GM08714 (cell line): ENCODE measurements at regions not wholly inside any gene's neighbourhood (a gene's known extent, or its start where the extent isn't known, plus 50 kb on each side); places are given as distances from the start of the nearest gene placed in this dataset.
"Not testable (repeated sequence)": the region's sequence is repeated elsewhere in the genome, so short reads cannot be mapped to it uniquely, and the experiment has no call there.

Experiments used
- H3K4me3 ChIP-seq: fragments of 200-500 bp; sonication (Bioruptor generic); 2 replicates; pipeline ENCODE4 v1.5.1; 2014; ENCODE audit warnings: mild to moderate bottlenecking, low read length, inconsistent platforms
- ZNF274 ChIP-seq: IDR thresholded peaks from 2 replicates; pipeline ENCODE4 v1.6.1; 2012; ENCODE audit warnings: mild to moderate bottlenecking, low read depth, low read length

- H3K4me3 ChIP-seq = no peak overlapping the region
- TF ChIP-seq ZNF274 = no peak
Observed at GRCh38 chr18:71238974-71239624, 950.3 kb downstream of the SOCS6 start.

- H3K4me3 ChIP-seq = no peak overlapping the region
- TF ChIP-seq ZNF274 = no peak
Observed at GRCh38 chr18:71237641-71238040, 948.8 kb downstream of the SOCS6 start.

GRCh38 chr18:71233177-71233576, 944.3 kb downstream of the SOCS6 start:
- no peak for TF ChIP-seq ZNF274
- no peak overlapping the region for H3K4me3 ChIP-seq

- no peak for TF ChIP-seq ZNF274
- no peak overlapping the region for H3K4me3 ChIP-seq
Observed at GRCh38 chr18:71223486-71223885, 934.6 kb downstream of the SOCS6 start.

GRCh38 chr18:71221405-71221804, 932.6 kb downstream of the SOCS6 start:
- no peak overlapping the region for H3K4me3 ChIP-seq
- no peak for TF ChIP-seq ZNF274

GRCh38 chr18:71212739-71213138, 923.9 kb downstream of the SOCS6 start:
- not testable (repeated sequence) for H3K4me3 ChIP-seq

GRCh38 chr18:71212222-71212621, 923.4 kb downstream of the SOCS6 start:
- H3K4me3 ChIP-seq = no peak overlapping the region
- TF ChIP-seq ZNF274 = no peak

GRCh38 chr18:71209944-71210343, 921.1 kb downstream of the SOCS6 start:
- no peak for TF ChIP-seq ZNF274
- H3K4me3 ChIP-seq = no peak overlapping the region

GRCh38 chr18:71194438-71194837, 905.6 kb downstream of the SOCS6 start:
- TF ChIP-seq ZNF274 = no peak
- H3K4me3 ChIP-seq = no peak overlapping the region

- H3K4me3 ChIP-seq = no peak overlapping the region
- no peak for TF ChIP-seq ZNF274
Observed at GRCh38 chr18:71189581-71189980, 900.7 kb downstream of the SOCS6 start.

GRCh38 chr18:71168557-71169145, 879.8 kb downstream of the SOCS6 start:
- TF ChIP-seq ZNF274 = no peak
- H3K4me3 ChIP-seq = no peak overlapping the region

GRCh38 chr18:71136487-71136886, 847.6 kb downstream of the SOCS6 start:
- no peak overlapping the region for H3K4me3 ChIP-seq
- TF ChIP-seq ZNF274 = no peak

- H3K4me3 ChIP-seq = no peak overlapping the region
- TF ChIP-seq ZNF274 = no peak
Observed at GRCh38 chr18:71134122-71134521, 845.3 kb downstream of the SOCS6 start.

GRCh38 chr18:71131918-71132317, 843.1 kb downstream of the SOCS6 start:
- TF ChIP-seq ZNF274 = no peak
- no peak overlapping the region for H3K4me3 ChIP-seq

- no peak overlapping the region for H3K4me3 ChIP-seq
- TF ChIP-seq ZNF274 = no peak
Observed at GRCh38 chr18:71130351-71130750, 841.5 kb downstream of the SOCS6 start.

GRCh38 chr18:71125581-71125980, 836.7 kb downstream of the SOCS6 start:
- no peak for TF ChIP-seq ZNF274
- no peak overlapping the region for H3K4me3 ChIP-seq

GRCh38 chr18:71116535-71116934, 827.7 kb downstream of the SOCS6 start:
- TF ChIP-seq ZNF274 = no peak
- no peak overlapping the region for H3K4me3 ChIP-seq
